Upper lobe of left lung (tissue), 4 donors: ENCODE measurements at regions not wholly inside any gene's neighbourhood (a gene's known extent, or its start where the extent isn't known, plus 50 kb on each side); places are given as distances from the start of the nearest gene placed in this dataset.

Source experiments
- CTCF ChIP-seq, 6 experiments: fragments of 450-650 bp in 4 of 6; fragments of 200-600 bp in 2 of 6; sonication (generic) in 2 of 6; IDR thresholded peaks; one replicate each; pipeline ENCODE4 v1.5.1; 2016 to 2019; ENCODE audit warnings: antibody characterized with exemption in 6 of 6
- EP300 ChIP-seq, 4 donors: sonication (generic); formaldehyde crosslinking; IDR thresholded peaks; one replicate each; pipeline ENCODE4 v1.5.1; 2017; ENCODE audit warnings: antibody characterized with exemption in 4 of 4, control low read depth in 2 of 4
- POLR2A ChIP-seq, 4 donors: fragments of 450-650 bp; IDR thresholded peaks; one replicate each; pipeline ENCODE4 v1.5.1; 2016 to 2017; ENCODE audit warnings: antibody characterized with exemption in 4 of 4, mild to moderate bottlenecking in 2 of 4
- POLR2AphosphoS5 ChIP-seq, 2 donors: sonication (generic); formaldehyde crosslinking; IDR thresholded peaks; one replicate each; pipeline ENCODE4 v1.5.1; 2017; ENCODE audit warnings: antibody characterized with exemption in 2 of 2

GRCh38 chr20:10961651-10962288 is 288.0 kb upstream of the JAG1 start:
- TF ChIP-seq CTCF (IDR thresholded peaks at IDR 0.05) (no peak), POLR2A (IDR thresholded peaks at IDR 0.05) (no peak), EP300 (IDR thresholded peaks at IDR 0.05) (no peak), POLR2AphosphoS5 (IDR thresholded peaks at IDR 0.05) (no peak)
